Pons (tissue), 1 donor: ENCODE measurements at regions not wholly inside any gene's neighbourhood (a gene's known extent, or its start where the extent isn't known, plus 50 kb on each side); places are given as distances from the start of the nearest gene placed in this dataset.
A peak's percentile ranks its signal among the peaks of the same experiment; 100 is the strongest.

Experiments
- DNase-seq: peaks from one replicate; pipeline ENCODE4 v3.0.0-alpha.2; 2016; ENCODE audit warnings: low spot score

- no peak for DNase-seq
Measured at GRCh38 chr2:207236156-207236935, 70.6 kb upstream of the KLF7 start.

DNA sequence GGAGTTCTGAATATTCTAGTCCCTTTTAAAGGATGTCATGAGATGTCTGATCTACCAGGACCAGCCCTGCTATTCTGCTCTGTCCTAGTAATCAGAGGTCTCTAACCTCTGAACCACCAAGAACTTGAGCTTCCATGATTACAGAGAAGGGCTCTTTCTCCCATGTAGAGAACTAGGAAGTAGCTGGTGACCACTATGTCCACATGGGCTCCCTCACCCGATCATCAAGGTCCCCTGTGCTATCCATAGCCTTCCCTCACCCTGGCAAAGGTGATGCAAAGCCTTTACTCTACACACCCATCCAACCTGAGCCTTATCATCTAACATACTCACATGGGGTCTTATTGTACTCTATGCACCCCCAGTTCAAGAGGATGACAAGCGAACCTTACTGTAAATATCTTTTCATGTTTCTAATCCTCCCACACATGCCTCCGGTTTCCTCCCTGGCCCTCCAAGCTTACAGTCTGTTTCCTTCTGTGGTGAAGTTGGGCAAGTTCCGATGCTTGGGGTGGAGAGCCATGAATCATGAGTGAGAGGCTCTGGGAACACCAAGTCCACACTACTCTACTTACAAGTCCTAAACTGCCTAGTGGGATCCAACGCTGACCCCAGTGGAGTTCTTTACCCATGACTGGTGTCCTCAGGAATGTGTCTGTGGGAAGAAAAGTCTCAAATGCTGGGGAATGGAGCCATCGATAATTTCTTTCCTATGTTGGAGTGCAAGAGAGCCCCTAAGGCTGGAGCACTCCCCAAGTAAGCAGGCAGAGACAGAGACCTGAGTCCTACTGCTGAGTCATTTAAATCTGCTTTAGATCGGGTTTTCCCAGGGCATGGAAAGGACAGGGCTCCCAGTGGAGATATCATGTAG, 73.3 kb upstream of the KLF7 start:
- no peak for DNase-seq

DNA sequence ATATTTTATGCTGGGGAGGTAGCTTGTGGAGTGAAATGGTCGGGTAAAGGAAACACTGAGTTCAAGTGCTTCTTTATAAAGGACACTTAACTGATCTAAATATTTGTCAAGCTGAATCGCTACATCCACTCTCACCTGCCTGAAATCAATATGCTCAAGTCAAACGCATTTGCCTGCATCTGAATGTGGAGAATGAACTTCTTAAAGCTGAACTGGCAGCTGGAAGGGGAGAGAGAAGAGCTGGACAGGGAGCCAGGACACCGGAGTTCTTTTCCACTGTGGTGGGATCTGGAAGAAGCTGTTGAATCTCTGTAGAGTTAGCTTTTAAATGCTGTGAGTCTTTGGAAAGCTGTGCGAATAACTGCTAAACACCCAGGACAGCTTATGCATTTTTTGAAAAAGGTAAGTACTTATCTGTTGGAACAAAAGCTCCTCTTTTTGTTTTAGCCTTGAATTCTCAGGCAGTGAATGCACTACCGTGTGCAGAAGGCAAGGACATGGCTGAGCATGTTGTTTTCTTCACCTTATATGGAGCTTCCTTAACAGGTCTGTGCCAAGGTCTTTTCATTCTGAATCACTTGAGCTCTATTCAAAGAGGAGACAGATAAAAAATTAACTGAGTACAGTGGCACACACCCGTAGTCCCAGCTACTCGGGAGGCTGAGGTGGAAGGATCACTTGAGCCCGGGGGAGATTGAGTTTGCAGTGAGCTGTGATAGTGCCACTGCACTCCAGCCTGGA, 74.2 kb upstream of the KLF7 start:
- no peak for DNase-seq

GRCh38 chr2:207240649-207241048, 74.9 kb upstream of the KLF7 start:
- no peak for DNase-seq

- DNase-seq, result no peak
Measured at GRCh38 chr2:207241198-207241597, 75.5 kb upstream of the KLF7 start.

- DNase-seq, result no peak
Measured at GRCh38 chr2:207243601-207244000, 77.9 kb upstream of the KLF7 start.

- DNase-seq, result no peak
Measured at GRCh38 chr2:207244971-207245925, 79.5 kb upstream of the KLF7 start.

- DNase-seq, result no peak
Measured at GRCh38 chr2:207248702-207249377, 83.1 kb upstream of the KLF7 start.

GRCh38 chr2:207251022-207251421, 85.3 kb upstream of the KLF7 start:
- DNase-seq, result no peak

DNA sequence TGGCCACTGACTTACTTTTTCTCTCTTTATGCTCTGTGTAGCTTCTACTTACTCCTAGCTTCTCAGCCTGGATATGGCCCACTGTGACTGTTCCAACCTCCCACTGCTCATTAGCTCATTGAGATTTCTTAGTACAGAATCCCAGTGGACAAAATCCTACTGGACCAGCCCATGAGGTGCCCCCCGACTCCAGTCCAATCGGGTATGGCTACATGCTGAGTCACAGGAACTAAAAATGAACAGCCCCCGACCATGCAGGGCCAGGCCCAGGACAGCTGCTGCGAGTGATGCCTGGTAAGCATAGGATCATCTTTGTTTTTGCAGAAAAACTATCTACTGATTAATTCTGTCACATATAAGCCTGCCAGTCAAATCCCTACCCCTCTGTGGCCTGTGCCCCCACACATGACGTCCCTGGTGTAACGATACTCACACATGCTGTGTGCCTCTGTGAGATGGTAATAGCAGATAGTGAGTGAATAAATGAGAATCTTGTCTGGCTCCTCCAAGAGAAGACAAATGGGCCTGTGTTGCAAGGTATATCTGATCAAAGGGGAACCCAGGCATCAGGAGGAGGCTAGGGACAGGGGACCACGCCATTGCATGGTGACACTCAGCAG, 85.9 kb upstream of the KLF7 start:
- no peak for DNase-seq

DNA sequence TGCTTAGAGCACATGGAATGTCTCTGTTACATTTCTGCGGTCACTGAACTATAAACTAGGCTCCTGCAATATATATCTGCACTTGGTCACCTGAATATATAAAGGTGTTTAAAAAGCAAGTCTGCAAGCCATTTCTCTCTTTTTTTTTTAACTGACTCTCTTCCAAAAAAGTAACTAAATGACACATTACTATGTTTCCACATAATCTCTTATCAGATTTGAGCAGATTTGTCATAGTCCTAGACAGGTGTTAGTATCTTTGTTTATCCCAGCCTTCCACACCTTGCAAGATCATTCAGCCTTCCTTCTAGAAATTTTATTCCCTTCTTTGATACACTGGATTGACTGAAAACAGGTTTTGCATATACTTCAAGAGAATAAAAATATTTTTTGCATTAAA, 86.7 kb upstream of the KLF7 start:
- no peak for DNase-seq

GRCh38 chr2:207252979-207253645, 87.4 kb upstream of the KLF7 start:
- no peak for DNase-seq

GRCh38 chr2:207253666-207254345, 88.1 kb upstream of the KLF7 start:
- DNase-seq, result peak; percentile 4

GRCh38 chr2:207254591-207255464, 89.1 kb upstream of the KLF7 start:
- DNase-seq, result peak; percentile 7

- DNase-seq, result peak; percentile 73
Measured at GRCh38 chr2:207255565-207256470, 90.1 kb upstream of the KLF7 start.

DNA sequence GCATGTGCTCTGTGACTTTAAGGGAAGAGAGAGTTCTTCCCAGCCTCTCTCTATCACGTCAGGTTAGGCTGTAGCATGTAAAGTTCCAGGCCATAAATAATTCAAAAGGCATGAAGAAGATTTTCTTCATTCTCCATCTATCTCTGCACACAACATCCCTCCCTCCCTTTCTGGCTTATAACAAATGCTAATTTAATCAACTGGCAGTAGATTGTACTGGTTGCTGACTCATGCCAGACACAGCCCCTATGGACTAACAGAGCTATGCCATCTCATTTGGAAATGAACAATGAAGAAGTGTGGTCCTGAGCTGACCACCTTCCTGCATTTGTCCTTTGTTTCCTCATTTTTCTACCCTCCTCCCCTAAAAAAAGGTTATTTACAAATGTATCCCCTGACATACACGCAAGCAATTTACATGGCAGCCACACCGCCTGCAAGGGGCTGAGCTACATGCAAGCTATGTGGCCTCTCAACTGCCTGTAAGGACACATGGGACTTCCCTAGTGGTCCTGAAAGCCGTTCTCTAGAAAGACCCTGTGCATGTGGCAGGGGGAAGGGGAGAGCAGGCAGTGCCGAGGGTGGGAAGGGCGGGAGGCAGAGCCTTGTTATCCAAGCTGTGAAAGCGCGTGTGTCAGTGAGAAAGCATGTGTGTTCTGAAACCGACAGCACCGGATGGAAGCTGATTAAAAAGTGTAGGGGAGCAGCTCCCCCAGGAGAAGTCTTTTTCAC, 90.9 kb upstream of the KLF7 start:
- peak; percentile 61 for DNase-seq
